CD14-positive monocyte (primary cell): ENCODE measurements at regions not wholly inside any gene's neighbourhood (a gene's known extent, or its start where the extent isn't known, plus 50 kb on each side); places are given as distances from the start of the nearest gene placed in this dataset.

Experiments used
- DNase-seq, 3 donors: peaks; one replicate each; pipeline ENCODE4 v3.0.0-alpha.2; 2011 to 2022
- H2AFZ ChIP-seq: 2 replicates; pipeline ENCODE4 v1.6.0; 2012; ENCODE audit warnings: mild to moderate bottlenecking, low read depth, low read length, inconsistent platforms; ENCODE audit not compliant: insufficient read depth, poor library complexity, severe bottlenecking
- H3K27ac ChIP-seq, 2 donors: 1 replicate in 1 of 2; 2 replicates in 1 of 2; pipeline ENCODE4 v1.5.1; 2012 to 2013; ENCODE audit warnings: low read length in 2 of 2, control low read depth in 1 of 2, inconsistent platforms in 1 of 2, low read depth in 1 of 2, mild to moderate bottlenecking in 1 of 2
- H3K27me3 ChIP-seq, 2 donors: one replicate each; pipeline versions ENCODE4 v1.6.0 to v1.6.1; 2011 to 2013; ENCODE audit warnings: low read length in 2 of 2; ENCODE audit not compliant: control insufficient read depth in 2 of 2, insufficient read depth in 2 of 2
- H3K36me3 ChIP-seq, 2 donors: replicated peaks in 1 of 2; 1 replicate in 1 of 2; 2 replicates in 1 of 2; pipeline versions ENCODE4 v1.5.1 to v1.6.1; 2012 to 2013; ENCODE audit warnings: low read length in 2 of 2, control low read depth in 1 of 2, inconsistent platforms in 1 of 2, mild to moderate bottlenecking in 1 of 2; ENCODE audit not compliant: insufficient read depth in 2 of 2, control insufficient read depth in 1 of 2
- H3K4me1 ChIP-seq, 2 donors: 1 replicate in 1 of 2; 2 replicates in 1 of 2; pipeline versions ENCODE4 v1.5.1 to v1.6.1; 2012 to 2013; ENCODE audit warnings: low read length in 2 of 2, control low read depth in 1 of 2, inconsistent platforms in 1 of 2, mild to moderate bottlenecking in 1 of 2, moderate library complexity in 1 of 2; ENCODE audit not compliant: insufficient read depth in 2 of 2, control insufficient read depth in 1 of 2
- H3K4me2 ChIP-seq: replicated peaks from 2 replicates; pipeline ENCODE3; 2012; ENCODE audit warnings: low read length, moderate library complexity, mild to moderate bottlenecking; ENCODE audit not compliant: poor library complexity, severe bottlenecking; ENCODE audit errors: extremely low read depth
- H3K4me3 ChIP-seq, 3 experiments: fragments of 200-600 bp in 1 of 3; sonication (generic) in 1 of 3; replicated peaks in 1 of 3; 1 replicate in 2 of 3; 2 replicates in 1 of 3; pipeline ENCODE4 v1.5.1; 2011 to 2013; ENCODE audit warnings: low read length in 3 of 3, mild to moderate bottlenecking in 3 of 3, control low read depth in 2 of 3, low read depth in 2 of 3, inconsistent platforms in 1 of 3, moderate library complexity in 1 of 3
- H3K79me2 ChIP-seq: 2 replicates; pipeline ENCODE4 v1.6.0; 2012; ENCODE audit warnings: mild to moderate bottlenecking, control low read depth, inconsistent platforms, low read length, moderate library complexity; ENCODE audit not compliant: insufficient read depth
- H3K9ac ChIP-seq: 2 replicates; pipeline ENCODE4 v1.6.0; 2017; ENCODE audit warnings: low read length, mild to moderate bottlenecking; ENCODE audit not compliant: insufficient read depth, poor library complexity, severe bottlenecking
- H3K9me3 ChIP-seq, 2 donors: replicated peaks in 1 of 2; 1 replicate in 1 of 2; 2 replicates in 1 of 2; pipeline versions ENCODE4 v1.5.1 to v1.6.1; 2012 to 2013; ENCODE audit warnings: low read length in 2 of 2, control low read depth in 1 of 2; ENCODE audit not compliant: control insufficient read depth in 1 of 2, insufficient read depth in 1 of 2
- H4K20me1 ChIP-seq: 2 replicates; pipeline ENCODE4 v1.6.0; 2012; ENCODE audit warnings: mild to moderate bottlenecking, low read length, control low read depth, moderate library complexity; ENCODE audit not compliant: insufficient read depth
- H3K27ac Mint-ChIP-seq, 7 donors: one replicate each; pipeline ENCODE4 v1.8.0; 2020; ENCODE audit warnings: mild to moderate bottlenecking in 7 of 7, mixed read lengths in 7 of 7, moderate library complexity in 6 of 7, inconsistent platforms in 2 of 7
- H3K27me3 Mint-ChIP-seq, 3 donors: one replicate each; pipeline ENCODE4 v1.8.0; 2021 to 2022; ENCODE audit warnings: low read depth in 3 of 3, mild to moderate bottlenecking in 3 of 3, mixed read lengths in 3 of 3, moderate library complexity in 3 of 3, inconsistent platforms in 1 of 3
- H3K36me3 Mint-ChIP-seq, 2 donors: one replicate each; pipeline ENCODE4 v1.8.0; 2020; ENCODE audit warnings: mixed read lengths in 2 of 2, inconsistent platforms in 1 of 2, mild to moderate bottlenecking in 1 of 2
- H3K4me1 Mint-ChIP-seq: one replicate; pipeline ENCODE4 v1.8.0; 2020; ENCODE audit warnings: mild to moderate bottlenecking, mixed read lengths
- H3K4me3 Mint-ChIP-seq, 2 donors: one replicate each; pipeline ENCODE4 v1.8.0; 2020; ENCODE audit warnings: mild to moderate bottlenecking in 2 of 2, mixed read lengths in 2 of 2, moderate library complexity in 1 of 2
- H3K9me3 Mint-ChIP-seq, 7 donors: one replicate each; pipeline ENCODE4 v1.8.0; 2020 to 2022; ENCODE audit warnings: mixed read lengths in 7 of 7, mild to moderate bottlenecking in 6 of 7, moderate library complexity in 6 of 7, inconsistent platforms in 2 of 7
- CTCF ChIP-seq: fragments of 200-600 bp; IDR thresholded peaks from one replicate; pipeline ENCODE4 v1.8.0; 2022; ENCODE audit warnings: antibody characterized with exemption, mild to moderate bottlenecking
- WGBS: methylation state at CpG from one replicate; pipeline ENCODE4 v1.1.5; 2013; ENCODE audit warnings: missing lambda C conversion rate; ENCODE audit not compliant: insufficient coverage; 5-methylcytosine and 5-hydroxymethylcytosine counted together
- intact Hi-C, 2 donors: fragments of 100-400 bp; cut with micrococcal nuclease; formaldehyde crosslinking; loops; one replicate each; pipeline versions ENCODE4 v1.15.0 to v1.15.1; 2023

DNA sequence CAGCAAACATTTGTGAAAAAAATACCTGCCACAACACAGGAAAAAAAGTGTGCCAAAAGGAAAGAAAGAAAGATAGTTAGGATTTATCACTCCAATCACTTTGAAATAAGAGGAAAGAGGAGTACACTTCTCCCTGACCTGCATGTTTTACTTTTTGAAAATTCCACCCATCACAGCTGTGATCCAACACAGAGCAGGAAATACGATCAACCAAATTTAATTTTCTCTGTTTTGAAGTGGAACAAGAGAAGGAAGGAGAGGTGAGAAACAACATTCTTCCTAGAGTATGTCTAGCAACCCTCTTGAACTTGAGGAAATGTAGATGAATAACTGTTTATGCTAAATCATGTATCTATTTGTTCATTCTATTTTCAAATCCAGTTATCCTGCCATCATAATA, 284.7 kb upstream of the SYT1 start:
- peaks cover 0 to 13% (median 5%) of the 10 kb centered on the region in 7 donors for H3K9me3 Mint-ChIP-seq
- TF ChIP-seq CTCF = no peak
- H3K27ac Mint-ChIP-seq = no peak overlapping the region
- no peak overlapping the region for H3K9ac ChIP-seq
- no CpG with 5 or more reads among the region's 1 CpG for WGBS
- H3K27ac ChIP-seq = no peak overlapping the region
- H3K4me1 Mint-ChIP-seq = no peaks in the 10 kb centered on the region
- no peaks in the 10 kb centered on the region for H3K27me3 ChIP-seq
- H3K36me3 Mint-ChIP-seq = no peaks in the 10 kb centered on the region
- H3K4me3 ChIP-seq = no peak overlapping the region
- no peaks in the 10 kb centered on the region for H3K79me2 ChIP-seq
- no peak for DNase-seq
- H3K36me3 ChIP-seq = no peaks in the 10 kb centered on the region
- no peak overlapping the region for H3K4me3 Mint-ChIP-seq
- intact Hi-C loops = no loop called here
- no peak overlapping the region for H3K4me2 ChIP-seq
- no peaks in the 10 kb centered on the region for H3K27me3 Mint-ChIP-seq
- H3K9me3 ChIP-seq = peaks cover 4 to 9% of the 10 kb centered on the region in 2 donors
- H2AFZ ChIP-seq = no peak overlapping the region
- no peaks in the 10 kb centered on the region for H3K4me1 ChIP-seq
- no peaks in the 10 kb centered on the region for H4K20me1 ChIP-seq

DNA sequence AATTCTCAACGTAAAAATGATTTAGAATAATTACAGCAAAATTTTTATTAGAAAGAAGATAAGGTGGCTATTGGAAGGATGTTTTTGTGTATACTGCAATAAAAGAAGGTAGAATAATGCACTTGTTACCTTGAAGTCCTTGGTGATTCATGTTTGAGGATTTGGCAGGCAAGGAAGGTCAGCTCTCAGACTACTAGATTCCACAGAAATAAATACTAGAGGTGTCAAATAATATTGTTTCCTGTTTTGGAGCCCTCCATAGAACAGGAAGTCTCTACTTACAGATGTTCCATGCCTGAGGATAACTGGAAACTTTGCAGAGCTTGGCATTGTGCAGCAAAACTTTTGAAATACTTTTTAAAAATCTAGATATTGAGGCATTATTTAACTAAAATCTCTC, 284.3 kb upstream of the SYT1 start:
- no peaks in the 10 kb centered on the region for H3K4me1 ChIP-seq
- Mint-ChIP-seq H3K27me3 (no peaks in the 10 kb centered on the region), H3K27ac (no peak overlapping the region), H3K9me3 (peaks cover 0 to 12% (median 6%) of the 10 kb centered on the region in 7 donors), H3K4me1 (no peaks in the 10 kb centered on the region), H3K4me3 (no peak overlapping the region), H3K36me3 (no peaks in the 10 kb centered on the region)
- intact Hi-C loops = no loop called here
- no peaks in the 10 kb centered on the region for H3K79me2 ChIP-seq
- no peak overlapping the region for H3K4me2 ChIP-seq
- no peaks in the 10 kb centered on the region for H3K36me3 ChIP-seq
- no peak overlapping the region for H3K9ac ChIP-seq
- no peak overlapping the region for H2AFZ ChIP-seq
- no CpG with 5 or more reads among the region's 1 CpG for WGBS
- H3K27ac ChIP-seq = no peak overlapping the region
- peaks cover 5 to 8% of the 10 kb centered on the region in 2 donors for H3K9me3 ChIP-seq
- DNase-seq = no peak
- H4K20me1 ChIP-seq = no peaks in the 10 kb centered on the region
- no peak overlapping the region for H3K4me3 ChIP-seq
- no peak for TF ChIP-seq CTCF
- no peaks in the 10 kb centered on the region for H3K27me3 ChIP-seq
